Omental fat pad (tissue), 3 donors: ENCODE measurements at regions not wholly inside any gene's neighbourhood (a gene's known extent, or its start where the extent isn't known, plus 50 kb on each side); places are given as distances from the start of the nearest gene placed in this dataset. TPM values are rescaled to one million over a fixed set of nuclear protein-coding genes. Genes with fewer than 3 reads are reported as not detected.

Source experiments
- ATAC-seq: fragments of 150-250 bp; one replicate; pipeline ENCODE4 v1.9.1; 2016; ENCODE audit warnings: mild to moderate bottlenecking, moderate library complexity; ENCODE audit not compliant: low FRiP score
- DNase-seq: peaks from one replicate; pipeline ENCODE4 v3.0.0-alpha.2; 2019; ENCODE audit warnings: low spot score
- small RNA-seq: library from RNA; depleted of rRNA; stranded (forward); fragments of <200 nt; gene quantifications from one replicate; pipeline ENCODE3, GENCODE V24; 2016
- TF ChIP-seq, protein P1 (sequence below), 3 donors: fragments of 450-650 bp; IDR thresholded peaks; one replicate each; pipeline ENCODE4 v1.5.1; 2016 to 2017; ENCODE audit warnings: antibody characterized with exemption in 3 of 3, mild to moderate bottlenecking in 3 of 3, moderate library complexity in 2 of 3

DNA sequence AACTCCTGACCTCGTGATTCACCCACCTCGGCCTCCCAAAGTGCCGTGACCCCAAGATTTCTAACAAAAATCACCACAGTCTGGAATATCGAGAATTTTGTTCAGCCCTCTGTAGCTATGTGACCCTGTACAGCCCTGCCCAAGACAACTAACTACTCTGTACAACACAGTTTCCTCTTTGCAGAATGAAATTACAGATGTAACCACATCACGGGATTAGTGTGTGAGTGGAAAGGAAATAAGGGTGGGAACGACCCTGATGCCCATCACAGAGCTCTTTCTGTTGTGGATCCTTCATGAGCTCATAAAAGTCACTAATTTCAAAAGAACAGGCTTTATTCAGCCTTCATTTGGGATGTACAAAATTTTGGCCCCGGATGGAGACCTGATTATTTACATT, 50.5 kb upstream of the KRR1 start:
- DNase-seq, result no peak
- ATAC-seq, result no peak
- TF ChIP-seq, protein P1, sequence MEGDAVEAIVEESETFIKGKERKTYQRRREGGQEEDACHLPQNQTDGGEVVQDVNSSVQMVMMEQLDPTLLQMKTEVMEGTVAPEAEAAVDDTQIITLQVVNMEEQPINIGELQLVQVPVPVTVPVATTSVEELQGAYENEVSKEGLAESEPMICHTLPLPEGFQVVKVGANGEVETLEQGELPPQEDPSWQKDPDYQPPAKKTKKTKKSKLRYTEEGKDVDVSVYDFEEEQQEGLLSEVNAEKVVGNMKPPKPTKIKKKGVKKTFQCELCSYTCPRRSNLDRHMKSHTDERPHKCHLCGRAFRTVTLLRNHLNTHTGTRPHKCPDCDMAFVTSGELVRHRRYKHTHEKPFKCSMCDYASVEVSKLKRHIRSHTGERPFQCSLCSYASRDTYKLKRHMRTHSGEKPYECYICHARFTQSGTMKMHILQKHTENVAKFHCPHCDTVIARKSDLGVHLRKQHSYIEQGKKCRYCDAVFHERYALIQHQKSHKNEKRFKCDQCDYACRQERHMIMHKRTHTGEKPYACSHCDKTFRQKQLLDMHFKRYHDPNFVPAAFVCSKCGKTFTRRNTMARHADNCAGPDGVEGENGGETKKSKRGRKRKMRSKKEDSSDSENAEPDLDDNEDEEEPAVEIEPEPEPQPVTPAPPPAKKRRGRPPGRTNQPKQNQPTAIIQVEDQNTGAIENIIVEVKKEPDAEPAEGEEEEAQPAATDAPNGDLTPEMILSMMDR (IDR thresholded peaks at IDR 0.05), result no peak

Small RNAs in the stretch of these regions (small RNA-seq; reads per million reads assigned to genes)
- gene AC011611.1, result not detected
- not detected for gene AC011611.6
- not detected for gene RF00156
- gene RN7SL734P, result not detected
